ENCODE measurements at regions not wholly inside any gene's neighbourhood (a gene's known extent, or its start where the extent isn't known, plus 50 kb on each side); places are given as distances from the start of the nearest gene placed in this dataset.
A peak's percentile ranks its signal among the peaks of the same experiment; 100 is the strongest.

DNA sequence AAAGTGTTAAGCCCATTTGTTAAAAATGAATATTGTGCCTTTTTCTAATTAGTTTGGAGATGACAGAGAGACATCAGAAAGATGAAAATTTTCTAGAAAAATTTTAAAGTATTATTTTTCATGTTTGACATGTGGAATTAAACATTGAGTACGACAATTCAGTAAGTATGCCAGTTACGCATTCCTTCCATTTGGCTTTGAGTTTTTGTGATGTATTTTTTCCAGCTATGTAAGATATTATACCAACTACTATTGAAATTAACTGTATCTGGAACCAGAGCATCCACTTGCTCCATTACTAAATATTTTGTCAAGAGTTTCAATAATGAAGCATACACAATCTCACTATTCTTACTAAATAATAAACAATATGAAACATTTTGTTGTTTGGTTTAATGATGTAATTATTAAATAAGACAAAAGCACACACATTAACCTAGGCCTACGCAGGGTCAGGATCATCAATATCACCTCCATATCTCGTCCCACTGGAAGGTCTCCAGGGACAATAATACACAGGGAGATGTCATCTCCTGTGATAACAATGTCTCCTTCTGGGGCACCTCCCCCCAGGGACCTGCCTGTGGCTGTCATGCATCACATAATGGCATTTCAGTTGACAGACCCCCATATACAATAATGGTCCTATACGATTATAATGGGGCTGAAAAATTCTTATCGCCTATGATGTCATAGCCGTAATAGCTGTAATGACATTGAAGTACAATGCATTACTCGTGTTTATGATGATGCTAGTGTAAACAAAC lies 274.1 kb downstream of the REEP3 start:
- no peak for TF ChIP-seq CTCF (conservative IDR thresholded peaks at IDR 0.05; ENCODE audit: control insufficient read depth, insufficient read depth, low read depth, low read length)
- no peak overlapping the region for H3K4me3 ChIP-seq (ENCODE audit: control insufficient read depth, low read depth, low read length)
- DNase-seq (ENCODE audit: low read depth): no peak

- DNase-seq (ENCODE audit: low read depth): peak; percentile 91
- H3K4me3 ChIP-seq (ENCODE audit: control insufficient read depth, low read depth, low read length): no peak overlapping the region
- TF ChIP-seq CTCF (conservative IDR thresholded peaks at IDR 0.05; ENCODE audit: control insufficient read depth, insufficient read depth, low read depth, low read length): no peak
Measured at GRCh38 chr10:63798599-63799498, 277.6 kb downstream of the REEP3 start.

DNA sequence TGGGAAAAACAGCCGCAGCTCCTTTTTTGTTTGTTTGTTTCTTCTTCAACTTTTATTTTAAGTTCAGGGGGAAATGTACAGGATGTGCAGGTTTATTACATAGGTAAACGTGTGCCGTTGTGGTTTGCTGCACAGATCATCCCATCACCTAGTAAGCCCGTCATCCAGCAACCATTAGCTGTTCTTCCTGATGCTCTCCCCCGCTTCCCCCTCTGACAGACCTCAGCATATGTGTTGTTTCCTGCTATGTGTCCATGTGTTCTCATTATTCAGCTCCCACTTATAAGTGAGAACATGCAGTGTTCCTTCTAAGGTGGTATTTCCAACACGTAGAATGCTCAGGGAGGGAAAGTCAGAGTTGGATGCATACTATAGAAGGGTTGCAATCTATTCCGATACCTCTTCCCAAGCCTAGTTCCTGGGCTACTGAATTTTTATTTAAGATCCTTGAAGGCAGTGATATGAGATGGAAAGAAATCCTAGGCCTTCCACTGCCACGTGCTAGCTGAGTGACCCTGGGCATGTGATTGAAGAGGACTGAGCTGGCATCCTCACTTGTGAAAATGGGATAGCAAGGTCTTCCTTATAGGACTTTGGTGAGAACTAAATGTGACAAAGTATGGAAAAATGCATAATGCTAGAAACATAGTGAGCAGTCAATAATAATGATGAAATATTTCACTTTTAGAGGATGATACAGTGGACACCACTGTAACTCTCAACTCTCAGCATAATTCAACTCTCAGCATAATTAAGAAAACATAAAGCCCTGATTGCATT lies 278.5 kb downstream of the REEP3 start:
- no peak for TF ChIP-seq CTCF (conservative IDR thresholded peaks at IDR 0.05; ENCODE audit: control insufficient read depth, insufficient read depth, low read depth, low read length)
- DNase-seq (ENCODE audit: low read depth): no peak
- H3K4me3 ChIP-seq (ENCODE audit: control insufficient read depth, low read depth, low read length): no peak overlapping the region

- H3K4me3 ChIP-seq (ENCODE audit: control insufficient read depth, low read depth, low read length): no peak overlapping the region
Measured at GRCh38 chr10:63801166-63801565, 280.0 kb downstream of the REEP3 start.

DNA sequence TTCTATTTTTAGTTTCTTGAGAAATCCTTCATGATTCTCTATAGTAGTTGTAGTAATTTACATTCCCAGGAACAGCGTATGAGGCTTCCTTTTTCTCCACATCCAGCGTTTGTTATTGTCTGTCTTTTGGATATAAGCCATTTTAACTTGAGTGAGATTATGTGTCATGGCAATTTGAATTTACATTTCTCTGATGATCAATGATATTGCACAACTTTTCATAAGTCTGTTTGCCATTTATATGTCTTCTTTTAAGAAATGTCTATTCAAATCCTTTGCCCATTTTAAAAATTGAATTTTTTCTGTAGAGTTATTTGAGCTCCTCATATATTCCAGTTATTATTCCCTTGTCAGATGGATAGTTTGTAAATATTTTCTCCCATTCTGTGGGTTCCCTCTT lies 285.1 kb downstream of the REEP3 start:
- TF ChIP-seq CTCF (conservative IDR thresholded peaks at IDR 0.05; ENCODE audit: control insufficient read depth, insufficient read depth, low read depth, low read length): no peak
- no peak for DNase-seq (ENCODE audit: low read depth)
- H3K4me3 ChIP-seq (ENCODE audit: control insufficient read depth, low read depth, low read length): no peak overlapping the region

More at GRCh38 chr10:63801166-63801565, 280.0 kb downstream of the REEP3 start:
- DNase-seq (ENCODE audit: low read depth): no peak
- TF ChIP-seq CTCF (conservative IDR thresholded peaks at IDR 0.05; ENCODE audit: control insufficient read depth, insufficient read depth, low read depth, low read length): no peak

DNA sequence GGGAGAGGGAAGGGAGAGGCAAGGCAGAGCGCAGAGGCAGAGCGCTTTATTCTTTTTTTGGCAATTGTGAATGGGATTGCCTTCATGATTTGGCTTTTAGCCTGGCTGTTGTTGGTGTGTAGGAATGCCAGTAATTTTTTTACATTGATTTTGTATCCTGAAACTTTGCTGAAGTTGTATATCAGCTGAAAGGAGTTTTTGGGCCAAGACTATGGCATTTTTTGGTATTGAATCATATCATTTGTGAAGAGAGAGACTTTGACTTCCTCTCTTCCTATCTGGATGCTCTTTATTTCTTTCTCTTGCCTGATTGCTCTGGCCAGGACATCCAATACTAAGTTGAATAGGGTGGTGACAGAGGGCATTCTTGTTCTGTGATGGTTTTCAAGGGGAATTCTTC lies 291.3 kb downstream of the REEP3 start:
- H3K4me3 ChIP-seq (ENCODE audit: control insufficient read depth, low read depth, low read length): no peak overlapping the region
- peak; percentile 11 for DNase-seq (ENCODE audit: low read depth)
- TF ChIP-seq CTCF (conservative IDR thresholded peaks at IDR 0.05; ENCODE audit: control insufficient read depth, insufficient read depth, low read depth, low read length): no peak

Data from fibroblast of mammary gland (primary cell).